HG03354 (cell line): ENCODE measurements at regions not wholly inside any gene's neighbourhood (a gene's known extent, or its start where the extent isn't known, plus 50 kb on each side); places are given as distances from the start of the nearest gene placed in this dataset.

Experiments
- ATAC-seq: cut with Tn5 transposase; IDR thresholded peaks from one replicate; pipeline ENCODE4 v1.9.1; 2021; ENCODE audit warnings: mild to moderate bottlenecking; ENCODE audit not compliant: unreplicated experiment, poor library complexity, severe bottlenecking

DNA sequence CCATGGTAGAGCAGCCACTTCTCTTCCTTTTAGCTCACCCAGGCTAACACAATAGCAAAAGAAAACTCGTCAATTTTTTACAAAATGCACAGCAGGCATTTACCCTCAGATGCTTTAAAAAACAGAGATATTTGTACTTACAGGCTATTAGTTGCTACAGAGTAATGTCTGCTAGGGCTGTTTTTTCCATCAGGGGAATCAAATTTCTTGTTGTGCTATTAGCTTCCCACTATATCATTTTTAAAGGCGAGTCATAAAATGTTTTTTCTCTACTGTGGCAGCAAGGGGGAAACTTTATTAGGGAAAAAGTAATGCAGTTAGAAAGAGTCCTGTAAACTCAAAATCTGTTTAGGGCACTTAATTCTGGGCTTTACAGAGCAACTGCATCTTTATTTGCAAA is 277.9 kb upstream of the THSD7B start:
- no peak for ATAC-seq

DNA sequence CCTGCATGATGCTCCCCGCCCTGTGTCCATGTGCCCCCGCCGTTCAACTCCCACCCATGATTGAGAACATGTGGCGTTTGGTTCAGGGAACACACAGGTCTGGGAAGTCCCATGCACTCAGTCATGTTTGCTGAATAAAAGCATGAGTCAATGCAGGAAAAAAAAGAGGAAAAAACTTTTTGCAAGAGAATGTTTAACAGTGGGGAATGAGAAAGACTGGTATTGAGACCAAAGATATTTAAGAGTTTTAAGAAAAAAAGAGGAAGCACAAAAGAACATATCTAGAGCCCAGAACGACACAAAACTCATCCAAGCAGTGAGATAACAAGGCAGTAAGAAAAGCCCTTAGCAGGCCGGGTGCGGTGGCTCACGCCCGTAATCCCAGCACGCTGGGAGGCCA is 279.2 kb upstream of the THSD7B start:
- peak; percentile 48 for ATAC-seq

DNA sequence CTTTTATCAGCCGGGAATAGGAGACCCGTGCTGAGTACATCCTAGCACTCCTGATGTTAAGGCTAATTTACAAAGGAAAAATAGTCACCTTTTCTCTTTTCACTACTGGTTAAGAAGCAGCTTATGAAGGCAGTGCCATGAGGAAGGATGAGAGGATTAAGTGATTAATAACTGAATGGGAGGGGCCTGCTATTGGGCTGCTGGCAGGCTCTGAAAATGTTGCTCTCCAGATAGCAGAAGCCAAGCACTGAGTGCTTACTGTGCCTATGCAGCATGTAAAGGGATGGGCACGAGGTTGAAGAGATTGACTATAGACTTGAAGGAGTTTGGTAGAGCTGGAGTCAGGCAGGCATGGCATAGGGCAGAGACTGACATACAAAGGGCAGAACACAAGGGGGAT is 282.4 kb upstream of the THSD7B start:
- no peak for ATAC-seq

DNA sequence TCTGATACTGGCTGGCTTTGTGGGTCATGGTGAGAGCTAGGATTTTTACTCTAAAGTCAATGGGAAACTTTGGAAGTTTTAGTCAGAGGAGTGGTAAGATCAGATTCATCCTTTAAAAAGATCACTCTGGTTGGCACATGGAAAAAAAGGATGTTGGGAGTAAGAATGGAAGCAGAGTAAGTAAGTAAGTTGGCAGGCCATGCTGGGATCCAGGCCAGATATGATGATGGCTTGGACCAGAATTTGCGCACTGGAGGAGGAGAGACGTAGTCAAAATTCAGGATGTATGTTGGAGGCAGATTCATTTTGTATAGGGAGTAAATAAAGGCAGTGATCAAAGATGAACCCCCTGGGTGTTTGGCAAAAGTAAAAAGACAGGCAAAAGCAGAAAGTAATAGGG is 283.3 kb upstream of the THSD7B start:
- ATAC-seq, result no peak

DNA sequence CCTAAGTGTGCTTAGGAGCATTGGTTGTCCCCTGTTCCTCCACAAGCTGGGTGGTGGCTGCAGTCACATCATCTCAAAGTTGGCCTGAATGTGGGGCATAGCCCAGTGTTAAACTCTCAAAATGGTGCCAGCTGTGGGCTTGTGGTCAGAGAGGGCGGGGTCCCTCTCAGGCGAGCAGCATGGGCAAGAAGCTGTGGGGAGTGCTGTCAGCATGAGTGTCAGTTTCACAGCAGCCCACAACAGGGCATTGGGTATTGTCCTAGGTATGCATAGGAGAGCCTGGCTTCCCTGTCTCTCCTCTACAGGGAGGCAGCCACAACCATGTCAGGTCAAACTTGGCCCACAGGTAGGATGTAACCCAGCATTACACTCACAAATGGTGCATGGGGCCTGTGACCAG is 285.6 kb upstream of the THSD7B start:
- no peak for ATAC-seq

DNA sequence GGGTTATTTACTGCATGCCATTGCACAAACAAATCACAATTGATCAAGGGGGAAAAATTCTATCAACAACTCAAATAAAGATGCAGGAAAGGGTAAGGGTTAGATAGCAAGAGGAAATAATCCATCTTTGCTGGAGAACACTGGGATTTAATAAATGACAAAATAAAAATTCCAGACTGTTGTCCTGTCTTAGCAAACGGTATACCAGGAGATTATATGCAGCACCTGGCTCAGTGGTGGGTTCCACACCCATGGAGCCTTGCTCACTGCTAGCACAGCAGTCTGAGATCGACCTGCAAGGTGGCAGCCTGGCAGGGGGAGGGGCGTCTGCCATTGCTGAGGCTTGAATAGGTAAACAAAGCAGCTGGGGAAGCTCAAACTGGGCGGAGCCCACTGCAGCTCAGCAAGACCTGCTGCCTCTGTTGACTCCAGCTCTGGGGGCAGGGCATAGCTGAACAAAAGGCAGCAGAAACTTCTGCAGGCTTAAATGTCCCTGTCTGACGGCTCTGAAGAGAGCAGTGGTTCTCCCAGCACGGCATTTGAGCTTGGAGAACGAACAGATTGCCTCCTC is 296.5 kb upstream of the THSD7B start:
- no peak for ATAC-seq

DNA sequence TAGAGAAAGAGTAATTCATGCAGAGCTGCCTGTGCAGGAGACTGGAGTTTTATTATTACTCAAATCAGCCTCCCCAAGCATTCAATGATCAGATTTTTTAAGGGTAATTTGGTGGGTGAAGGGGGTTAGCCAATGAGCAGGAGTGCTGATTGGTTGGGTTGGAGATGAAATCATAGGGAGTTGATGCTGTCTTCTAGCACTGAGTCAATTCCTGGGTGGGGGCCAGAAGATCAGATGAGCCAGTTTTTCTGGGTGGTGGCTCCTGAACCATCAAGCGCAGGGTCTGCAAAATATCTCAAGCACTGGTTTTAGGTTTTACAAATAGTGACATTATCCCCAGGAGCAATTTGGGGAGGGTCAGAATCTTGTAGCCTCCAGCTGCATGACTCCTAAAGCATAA is 312.8 kb upstream of the THSD7B start:
- ATAC-seq, result no peak

DNA sequence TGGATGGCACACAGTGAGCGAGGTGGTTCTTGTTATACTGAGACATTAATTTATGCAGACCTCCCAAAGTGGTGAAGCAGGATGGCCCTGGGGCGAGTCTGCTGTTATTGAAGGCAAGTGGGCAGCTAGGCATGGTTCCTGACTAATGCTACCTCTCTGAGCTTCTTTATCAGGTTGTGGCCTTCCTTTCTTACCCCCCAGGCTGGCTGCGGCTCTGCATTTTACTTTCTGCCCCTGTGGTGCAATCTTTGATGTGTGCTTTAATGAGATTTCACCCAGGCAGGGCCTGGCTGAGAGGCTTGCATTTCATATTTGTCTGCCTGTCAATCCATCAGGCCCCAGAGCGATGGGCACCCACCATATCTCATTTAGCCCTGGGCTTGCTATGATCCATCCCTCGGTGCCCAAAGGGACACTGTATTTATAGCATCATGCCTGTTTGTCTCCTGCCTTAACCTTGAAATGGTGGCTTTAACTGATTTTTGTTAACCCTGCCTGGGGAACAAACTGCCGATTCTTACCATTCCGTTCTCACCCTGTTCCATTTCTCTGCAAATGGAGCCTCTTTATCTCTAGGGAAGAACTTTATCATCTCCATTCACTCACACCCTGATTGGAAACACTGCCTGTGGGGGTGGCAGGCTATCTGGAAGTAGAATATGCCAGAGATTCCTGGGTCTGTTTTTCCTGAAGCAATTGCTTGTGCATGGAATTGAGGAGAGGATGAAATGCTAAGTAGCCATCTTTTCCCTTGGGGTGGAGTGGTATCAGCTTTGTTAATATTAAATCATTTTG is 316.2 kb upstream of the THSD7B start:
- no peak for ATAC-seq

DNA sequence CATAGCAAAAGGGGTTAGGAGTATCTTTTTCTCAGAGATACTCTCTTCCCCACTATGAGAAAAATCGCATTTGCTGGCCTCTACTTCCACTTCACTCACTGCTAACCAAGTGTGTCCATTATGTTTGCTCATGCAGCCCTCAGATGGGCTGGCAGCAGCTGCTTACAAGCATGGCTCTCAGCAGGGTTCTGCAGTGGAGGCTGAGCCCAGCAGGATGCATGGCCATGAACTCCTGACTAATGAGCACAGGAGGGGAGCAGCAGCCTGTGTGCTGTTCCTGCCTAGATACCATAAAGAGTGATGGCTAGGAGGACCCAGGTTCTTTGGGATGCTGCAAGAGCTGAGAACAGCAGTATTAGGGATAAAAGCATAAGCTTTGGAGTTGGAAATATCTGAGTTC is 316.9 kb upstream of the THSD7B start:
- ATAC-seq, result no peak

DNA sequence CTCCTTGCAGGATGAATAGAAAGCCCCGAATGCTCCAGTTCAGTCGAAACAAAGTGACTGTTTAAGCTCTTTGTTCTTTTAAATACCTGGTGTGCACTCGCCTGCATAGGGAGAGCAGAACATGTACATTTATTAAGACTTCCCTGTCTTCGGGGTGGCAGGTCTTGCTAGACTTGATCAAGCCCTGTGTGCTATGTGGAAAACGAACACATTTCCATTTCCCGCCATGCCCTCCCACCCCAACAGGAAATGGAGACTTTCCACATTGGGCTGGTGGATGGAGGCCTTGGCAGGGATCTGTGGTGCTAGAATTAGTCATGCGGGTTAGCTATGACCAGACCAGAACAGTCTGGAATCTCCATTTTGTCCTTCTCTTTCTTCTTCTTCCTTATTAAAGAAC is 321.0 kb upstream of the THSD7B start:
- ATAC-seq, result no peak

DNA sequence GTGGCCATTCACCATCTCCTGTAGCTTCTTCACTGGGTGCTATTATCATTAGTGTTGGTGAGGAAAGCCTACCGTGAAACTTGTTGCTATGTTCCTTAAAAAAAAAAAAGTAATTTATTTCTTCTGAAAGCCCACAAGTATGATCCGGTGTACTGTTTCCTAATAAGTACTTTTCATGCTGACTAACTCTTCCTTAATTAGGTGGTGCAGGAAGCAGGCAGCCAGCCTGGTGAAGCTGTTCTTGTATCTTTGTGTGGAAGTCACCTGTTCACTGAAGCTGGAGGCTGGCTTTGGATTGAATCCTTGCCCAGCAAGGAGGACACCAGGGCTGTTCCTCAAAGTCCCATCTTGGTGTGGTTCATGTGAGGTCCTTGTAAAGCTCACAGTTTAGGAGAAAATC is 321.7 kb upstream of the THSD7B start:
- ATAC-seq, result no peak

DNA sequence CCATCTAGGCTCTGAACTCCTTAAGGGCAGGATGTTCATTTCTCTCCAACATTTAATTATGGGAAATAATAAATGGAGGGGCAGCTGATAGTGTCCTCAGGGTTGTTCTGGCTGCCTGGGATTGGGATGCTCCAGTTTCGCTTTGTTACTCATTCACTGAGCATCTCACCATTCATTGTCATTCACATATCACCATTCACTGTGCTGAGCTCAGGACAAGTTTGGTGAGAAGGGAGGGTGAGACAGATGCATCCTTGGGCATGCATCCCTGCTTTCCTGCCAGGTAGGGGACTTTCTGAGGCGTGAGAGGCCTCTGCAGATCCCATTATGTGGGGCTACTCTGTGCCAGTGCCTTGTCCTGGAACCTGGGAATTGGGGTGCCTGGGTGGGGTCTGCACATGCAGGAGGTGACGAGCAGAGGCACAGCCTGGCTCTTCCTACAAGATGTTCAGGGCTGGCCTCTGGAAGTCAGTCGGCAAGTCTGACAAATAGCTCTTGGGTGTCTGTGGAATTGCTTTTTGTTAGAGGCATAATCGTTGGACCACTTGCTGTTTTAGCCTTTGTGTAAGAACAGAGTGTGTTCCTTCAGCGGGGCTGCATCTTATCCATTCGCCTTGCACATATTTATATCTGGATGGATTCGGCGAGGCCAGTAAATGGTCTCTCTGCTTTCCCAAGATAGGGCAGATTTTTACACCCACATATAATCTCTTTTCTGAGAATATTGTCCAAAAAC is 323.2 kb upstream of the THSD7B start:
- no peak for ATAC-seq

DNA sequence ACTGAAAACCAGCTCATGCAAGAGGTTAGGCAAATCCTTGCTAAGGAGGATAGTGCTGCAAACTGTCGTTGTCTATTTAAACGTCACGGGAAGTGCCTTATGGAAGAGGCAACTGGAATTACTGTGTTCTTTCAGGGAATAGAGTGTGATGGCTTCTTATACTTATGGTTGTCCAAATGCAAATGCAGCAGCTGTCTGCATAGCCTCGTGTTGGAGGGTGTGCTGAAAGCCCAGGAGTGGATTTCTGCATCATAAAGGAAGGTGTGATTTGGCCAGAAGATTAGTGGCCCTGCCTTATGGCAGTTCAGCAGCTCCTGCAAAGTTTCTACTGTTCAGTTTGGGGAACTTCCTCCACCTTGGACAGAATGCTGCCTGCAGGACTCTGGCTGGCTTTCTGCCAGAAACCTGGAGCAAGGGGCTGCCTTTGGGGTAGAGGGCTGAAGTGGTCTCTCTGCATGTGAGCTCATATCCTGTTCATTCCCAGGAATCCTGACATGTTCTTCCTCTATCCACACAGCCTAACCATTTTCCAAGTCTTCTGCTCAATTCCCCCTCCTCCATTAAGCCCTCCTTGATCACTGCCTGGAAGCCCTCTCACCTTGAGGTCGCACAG is 321.2 kb upstream of the CXCR4 start:
- ATAC-seq, result no peak

DNA sequence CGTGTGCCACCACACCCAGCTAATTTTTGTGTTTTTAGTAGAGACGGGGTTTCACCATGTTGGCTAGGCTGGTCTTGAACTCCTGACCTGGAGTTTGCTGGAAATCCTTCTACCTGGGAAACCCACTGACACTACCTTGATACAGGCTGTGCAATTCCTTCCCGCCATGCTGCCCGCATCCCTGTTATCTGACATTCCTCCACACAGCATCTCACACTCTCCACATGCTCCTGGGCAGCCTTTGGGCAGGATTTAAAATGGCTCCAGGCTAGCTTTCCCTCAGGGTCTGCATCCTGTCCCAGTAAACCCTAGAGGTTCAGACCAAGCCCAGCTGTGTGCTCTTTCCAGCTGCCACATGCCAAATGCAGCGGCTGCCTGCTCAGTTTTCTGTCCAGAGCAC is 319.5 kb upstream of the CXCR4 start:
- no peak for ATAC-seq

DNA sequence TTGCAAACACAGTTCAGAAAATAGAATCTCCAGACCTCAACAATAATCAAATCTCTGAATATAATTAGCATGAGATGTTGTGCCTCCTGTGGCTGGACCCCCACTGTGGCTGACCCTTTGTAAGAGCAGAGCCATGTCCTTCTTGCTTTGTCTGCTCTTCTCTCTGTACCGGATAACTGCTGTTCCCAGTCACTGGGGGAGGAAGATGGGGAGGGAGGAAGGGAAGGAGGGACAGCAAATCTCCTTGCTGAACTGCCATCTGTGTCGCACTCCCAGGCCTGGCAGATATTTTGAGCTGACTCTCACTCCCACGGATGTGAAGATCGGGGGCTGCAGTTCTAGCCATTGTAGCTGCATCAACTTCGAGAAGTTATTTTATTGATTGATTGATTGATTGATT is 319.0 kb upstream of the CXCR4 start:
- ATAC-seq, result no peak

DNA sequence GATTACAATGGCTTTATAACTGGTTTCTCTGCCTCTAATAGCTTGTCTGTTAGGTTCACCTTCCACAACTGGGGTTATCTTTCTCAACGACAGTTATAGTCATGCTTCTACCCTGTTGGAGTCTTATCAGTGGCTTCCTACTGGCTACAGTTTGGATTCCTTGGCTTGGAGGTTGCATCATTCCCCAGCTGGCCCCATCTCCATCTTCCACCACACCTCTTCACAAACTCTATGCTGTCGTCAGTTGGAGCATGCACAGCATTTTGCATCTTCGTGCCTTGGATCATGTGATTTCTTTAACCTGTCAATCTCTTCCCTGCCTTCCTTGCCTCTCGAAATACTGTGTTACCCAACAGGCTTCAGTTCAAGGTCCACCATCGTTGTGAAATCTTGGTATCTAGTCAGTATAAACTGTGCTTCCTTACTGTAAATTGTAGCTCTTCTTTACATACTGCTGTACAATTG is 316.3 kb upstream of the CXCR4 start:
- no peak for ATAC-seq

DNA sequence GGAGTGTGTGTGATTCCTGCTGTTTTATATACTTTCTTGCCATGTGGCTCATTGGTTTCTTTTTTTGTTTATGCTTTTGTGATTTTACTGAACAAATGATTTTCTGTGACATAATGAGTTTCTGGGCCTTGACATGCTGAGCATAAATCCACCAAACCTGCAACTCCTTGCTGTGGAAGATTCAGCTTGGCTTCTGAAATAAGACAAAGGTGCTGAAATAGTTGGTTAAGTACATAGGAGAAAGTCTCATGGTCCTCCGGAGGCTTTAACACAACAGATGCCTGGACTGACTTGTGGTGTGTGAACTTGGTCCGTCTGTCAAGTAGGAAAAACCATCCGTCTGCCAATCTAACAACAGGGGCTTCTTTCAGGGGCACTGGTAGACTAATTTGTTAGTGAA is 315.3 kb upstream of the CXCR4 start:
- ATAC-seq, result no peak

DNA sequence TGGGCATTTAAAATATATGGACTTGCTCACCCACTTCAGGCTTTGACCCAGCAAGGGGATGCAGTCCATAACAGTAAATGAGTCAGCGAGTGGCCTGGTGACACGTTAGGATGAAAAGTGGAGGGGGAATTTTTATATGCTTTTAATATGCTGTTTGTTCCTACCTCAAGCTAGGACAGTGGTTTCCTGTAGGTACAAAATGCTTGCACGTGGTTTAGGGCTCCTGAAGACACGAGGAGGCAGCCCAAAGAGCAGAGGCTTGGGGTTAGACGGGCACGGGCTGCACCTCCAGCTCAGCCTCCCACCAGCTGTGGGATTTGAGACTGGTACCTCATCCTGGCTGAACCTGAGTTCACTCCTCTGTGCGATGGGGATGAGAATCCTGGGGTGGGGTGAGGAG is 306.2 kb upstream of the CXCR4 start:
- ATAC-seq, result no peak

DNA sequence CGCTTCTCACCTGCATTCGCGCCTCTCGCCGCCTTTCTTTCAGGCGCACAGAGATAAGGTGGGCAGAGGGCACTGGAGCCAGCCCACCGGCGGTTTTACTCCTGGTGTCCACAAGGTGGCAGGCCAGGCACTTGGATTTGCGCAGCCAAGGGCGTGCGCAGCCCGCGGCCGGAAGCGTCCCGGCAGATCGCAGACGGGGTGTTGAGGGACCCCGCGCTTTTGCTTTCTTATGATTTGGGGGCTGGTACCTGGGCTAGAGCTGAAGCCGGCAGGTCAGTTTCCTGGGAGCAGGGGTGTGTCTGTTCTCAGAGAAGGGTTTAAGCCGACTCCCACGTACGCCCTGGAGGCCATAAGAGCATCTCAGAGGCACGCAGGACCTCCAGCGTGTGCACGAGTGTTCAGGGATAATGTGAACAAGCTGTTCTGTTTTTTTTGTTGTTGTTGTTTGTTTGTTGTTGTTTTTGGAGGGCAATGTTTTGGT is 305.6 kb upstream of the CXCR4 start:
- peak; percentile 99 for ATAC-seq

DNA sequence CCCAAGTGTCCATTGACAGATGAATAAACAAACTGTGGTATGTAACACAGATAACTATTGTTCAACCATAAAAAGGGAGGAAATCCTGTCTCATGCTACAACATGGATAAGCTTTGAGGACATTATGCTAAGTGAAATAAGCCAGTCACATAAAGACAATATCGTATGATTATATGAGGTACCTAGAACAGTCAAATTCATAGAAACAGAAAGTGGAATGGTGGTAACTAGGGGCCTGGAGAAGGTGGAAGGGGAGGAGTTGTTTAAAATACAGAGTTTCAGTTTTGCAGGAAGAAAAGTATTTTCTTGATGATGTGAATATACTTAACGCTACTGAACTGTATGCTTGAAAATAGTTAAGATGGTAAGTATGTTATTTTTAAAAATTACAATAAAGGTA is 304.6 kb upstream of the CXCR4 start:
- no peak for ATAC-seq
